HS-27A (cell line): ENCODE measurements at regions not wholly inside any gene's neighbourhood (a gene's known extent, or its start where the extent isn't known, plus 50 kb on each side); places are given as distances from the start of the nearest gene placed in this dataset.

ENCODE experiments used
- DNase-seq: peaks from one replicate; pipeline ENCODE4 v3.0.0-alpha.2; 2012; ENCODE audit warnings: low read depth, missing footprints

GRCh38 chr4:128355305-128355704, 67.7 kb upstream of the PGRMC2 start:
- no peak for DNase-seq

DNA sequence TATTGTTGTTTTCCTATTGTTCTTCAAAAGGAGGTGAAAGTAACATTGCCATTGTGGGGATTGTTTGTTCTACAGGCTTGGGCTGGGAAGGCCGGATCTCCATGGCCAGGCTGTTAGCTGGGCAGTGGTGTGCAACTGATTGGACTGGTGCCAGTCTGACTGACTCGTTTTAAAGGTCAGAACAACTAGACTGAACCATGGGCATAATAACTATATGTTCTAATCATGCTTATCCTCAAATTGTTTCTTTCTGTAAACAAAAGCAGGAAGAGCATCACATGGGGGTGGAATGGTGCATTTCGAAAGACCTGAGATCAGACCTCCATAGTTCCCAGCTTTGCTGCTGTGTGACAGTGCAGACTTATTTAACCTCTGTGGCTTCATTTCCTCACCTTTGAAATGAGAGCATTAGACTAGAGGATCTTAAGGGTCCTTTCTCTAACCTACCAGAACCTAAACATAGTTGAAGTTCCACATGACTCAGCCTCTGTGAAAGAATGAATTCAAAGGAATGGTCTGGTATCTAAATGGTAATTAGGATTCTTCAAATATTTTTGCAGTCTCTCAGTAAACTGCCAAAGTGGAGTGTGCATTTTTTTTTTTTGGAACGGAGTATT, 66.7 kb upstream of the PGRMC2 start:
- DNase-seq = peak; percentile 84

- DNase-seq = no peak
These were observed 66.2 kb upstream of the PGRMC2 start for GRCh38 chr4:128353791-128354190.

DNA sequence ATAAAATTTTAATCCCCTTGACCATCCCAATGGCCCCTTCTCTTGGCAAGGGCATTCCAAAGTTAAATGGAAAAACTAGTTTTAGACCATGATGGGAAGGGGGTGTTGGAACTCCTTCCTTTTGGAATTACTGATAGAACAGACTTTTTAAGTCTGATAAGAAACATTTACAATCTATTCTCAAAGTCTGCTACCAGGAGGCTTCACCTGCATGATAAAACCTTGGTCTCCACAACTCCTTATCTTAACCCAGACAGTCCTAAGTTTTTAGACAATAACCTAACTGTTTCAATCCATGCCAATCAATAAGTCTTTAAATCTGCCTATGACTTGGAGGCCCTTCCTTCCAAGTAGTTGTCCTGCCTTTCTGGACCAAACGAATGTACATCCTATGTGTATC, 63.9 kb upstream of the PGRMC2 start:
- no peak for DNase-seq

- DNase-seq = no peak
These were observed 62.9 kb upstream of the PGRMC2 start for GRCh38 chr4:128350449-128351045.

- DNase-seq = no peak
These were observed 62.3 kb upstream of the PGRMC2 start for GRCh38 chr4:128349921-128350320.

- no peak for DNase-seq
These were observed 60.5 kb upstream of the PGRMC2 start for GRCh38 chr4:128347930-128348660.

- DNase-seq = no peak
These were observed 59.7 kb upstream of the PGRMC2 start for GRCh38 chr4:128347175-128347868.

- DNase-seq = no peak
These were observed 58.6 kb upstream of the PGRMC2 start for GRCh38 chr4:128346054-128346716.

DNA sequence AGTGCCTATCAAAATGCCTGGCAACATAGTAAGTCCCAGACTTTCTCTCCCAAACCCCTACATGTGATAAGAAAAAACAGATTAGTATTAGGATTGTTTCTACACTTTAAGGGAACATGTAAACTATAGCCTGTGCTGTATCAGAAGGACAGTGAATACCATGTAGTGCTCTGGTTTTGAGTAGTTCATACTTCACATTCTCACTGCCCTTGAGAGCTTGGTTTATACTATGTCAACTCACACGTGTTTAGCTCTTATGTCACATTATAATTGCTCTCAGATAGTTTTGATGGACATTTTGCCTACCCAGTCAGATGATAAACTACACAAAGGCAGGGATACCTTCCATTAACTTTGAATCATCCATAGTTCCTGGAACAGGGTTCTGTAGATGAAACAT, 58.0 kb upstream of the PGRMC2 start:
- DNase-seq = no peak

- DNase-seq = no peak
These were observed 55.1 kb upstream of the PGRMC2 start for GRCh38 chr4:128342762-128343161.

- no peak for DNase-seq
These were observed 54.0 kb upstream of the PGRMC2 start for GRCh38 chr4:128341634-128342033.

DNA sequence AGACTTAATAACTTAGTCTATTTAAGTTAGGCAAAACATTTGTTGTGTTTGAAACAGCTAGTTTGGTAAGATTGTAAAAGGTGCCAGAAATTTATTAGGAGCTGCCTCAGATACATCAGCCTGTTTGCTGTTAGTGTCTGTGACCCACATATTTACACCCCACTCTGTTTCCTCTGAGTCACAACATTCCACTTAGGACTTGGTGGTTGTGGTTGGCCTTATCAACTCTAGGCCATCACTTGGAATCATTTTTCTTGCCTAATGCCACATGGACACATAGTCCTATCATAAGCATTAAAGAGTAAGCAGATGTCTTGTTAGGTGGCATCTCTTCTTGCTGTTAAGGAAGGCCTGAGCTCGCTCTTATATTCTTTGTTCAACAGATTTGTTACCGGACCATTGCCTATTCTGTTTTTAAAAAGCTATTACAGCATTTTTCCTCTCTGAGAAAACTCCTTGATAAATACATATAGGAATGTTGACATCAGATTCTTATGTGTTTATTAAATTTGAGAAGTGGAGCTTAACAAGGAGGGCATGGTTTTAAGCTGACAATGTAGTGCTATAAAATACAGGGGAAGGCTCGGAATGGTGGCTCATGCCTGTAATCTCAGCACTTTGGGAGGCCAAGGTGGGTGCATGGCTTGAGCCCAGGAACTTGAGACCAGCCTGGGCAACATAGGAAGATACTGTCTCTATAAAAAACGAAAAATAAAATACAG, 51.2 kb upstream of the PGRMC2 start:
- DNase-seq = peak; percentile 76

GRCh38 chr4:128337863-128338262, 50.2 kb upstream of the PGRMC2 start:
- DNase-seq = no peak
